ENCODE measurements at regions not wholly inside any gene's neighbourhood (a gene's known extent, or its start where the extent isn't known, plus 50 kb on each side); places are given as distances from the start of the nearest gene placed in this dataset.

- no peak overlapping the region for H3K4me2 ChIP-seq
- no peak for DNase-seq (ENCODE audit: low spot score)
- 51% methylated on average over 3 of the region's 3 CpGs for WGBS (ENCODE audit: low lambda C conversion rate, missing lambda C conversion rate)
- no peaks in the 10 kb centered on the region for H3K36me3 ChIP-seq (replicated peaks; ENCODE audit: insufficient read depth, low read depth)
- H2AFZ ChIP-seq = no peak overlapping the region
- H3K4me1 ChIP-seq (ENCODE audit: insufficient read depth) = no peaks in the 10 kb centered on the region
- no peak overlapping the region for H3K27ac ChIP-seq
- no peaks in the 10 kb centered on the region for H4K20me1 ChIP-seq (ENCODE audit: insufficient read depth, poor library complexity, severe bottlenecking)
- no peaks in the 10 kb centered on the region for H3K9me2 ChIP-seq (replicated peaks; ENCODE audit: insufficient read depth)
- no peak for TF ChIP-seq EZH2 (IDR thresholded peaks at IDR 0.05; ENCODE audit: borderline replicate concordance)
- TF ChIP-seq CTCF (IDR thresholded peaks at IDR 0.05; ENCODE audit: poor library complexity) = no peak
- no peak for TF ChIP-seq EZH2phosphoT487 (IDR thresholded peaks at IDR 0.05; ENCODE audit: low read depth, severe bottlenecking, unreplicated experiment)
- H3K4me3 ChIP-seq = no peak overlapping the region
- no peaks in the 10 kb centered on the region for H3K27me3 ChIP-seq
- no peaks in the 10 kb centered on the region for H3K79me2 ChIP-seq
- no peaks in the 10 kb centered on the region for H3K9me3 ChIP-seq (ENCODE audit: low read depth)
These were observed 254.2 kb upstream of the NWD2 start for GRCh38 chr4:36990128-36990872.

GRCh38 chr4:36997727-36998126 is 246.8 kb upstream of the NWD2 start:
- Histone ChIP-seq H3K79me2 (no peaks in the 10 kb centered on the region), H3K9me2 (replicated peaks; ENCODE audit: insufficient read depth) (no peaks in the 10 kb centered on the region), H3K9me3 (ENCODE audit: low read depth) (no peaks in the 10 kb centered on the region), H3K4me1 (ENCODE audit: insufficient read depth) (no peaks in the 10 kb centered on the region), H4K20me1 (ENCODE audit: insufficient read depth, poor library complexity, severe bottlenecking) (no peaks in the 10 kb centered on the region), H3K4me2 (no peak overlapping the region), H3K27me3 (no peaks in the 10 kb centered on the region), H3K27ac (no peak overlapping the region), H2AFZ (no peak overlapping the region), H3K36me3 (replicated peaks; ENCODE audit: insufficient read depth, low read depth) (no peaks in the 10 kb centered on the region), H3K4me3 (no peak overlapping the region)
- TF ChIP-seq EZH2 (IDR thresholded peaks at IDR 0.05; ENCODE audit: borderline replicate concordance) = no peak
- TF ChIP-seq CTCF (IDR thresholded peaks at IDR 0.05; ENCODE audit: poor library complexity) = no peak
- TF ChIP-seq EZH2phosphoT487 (IDR thresholded peaks at IDR 0.05; ENCODE audit: low read depth, severe bottlenecking, unreplicated experiment) = no peak
- no peak for DNase-seq (ENCODE audit: low spot score)
- 78% methylated on average over 3 of the region's 3 CpGs for WGBS (ENCODE audit: low lambda C conversion rate, missing lambda C conversion rate)

- Histone ChIP-seq H3K4me1 (ENCODE audit: insufficient read depth) (no peaks in the 10 kb centered on the region), H3K36me3 (replicated peaks; ENCODE audit: insufficient read depth, low read depth) (no peaks in the 10 kb centered on the region), H3K27me3 (no peaks in the 10 kb centered on the region), H3K9me2 (replicated peaks; ENCODE audit: insufficient read depth) (no peaks in the 10 kb centered on the region), H3K27ac (no peak overlapping the region), H2AFZ (no peak overlapping the region), H3K4me2 (no peak overlapping the region), H3K9me3 (ENCODE audit: low read depth) (no peaks in the 10 kb centered on the region), H4K20me1 (ENCODE audit: insufficient read depth, poor library complexity, severe bottlenecking) (no peaks in the 10 kb centered on the region), H3K4me3 (no peak overlapping the region), H3K79me2 (no peaks in the 10 kb centered on the region)
- whole genome bisulfite sequencing (ENCODE audit: low lambda C conversion rate, missing lambda C conversion rate) = 39% methylated on average over 2 of the region's 2 CpGs
- DNase-seq (ENCODE audit: low spot score) = no peak
- TF ChIP-seq EZH2phosphoT487 (IDR thresholded peaks at IDR 0.05; ENCODE audit: low read depth, severe bottlenecking, unreplicated experiment) (no peak), CTCF (IDR thresholded peaks at IDR 0.05; ENCODE audit: poor library complexity) (no peak), EZH2 (IDR thresholded peaks at IDR 0.05; ENCODE audit: borderline replicate concordance) (no peak)
These were observed 244.3 kb upstream of the NWD2 start for GRCh38 chr4:37000281-37000680.

All from hepatocyte (in vitro differentiated cells).